Heart left ventricle (tissue), 13 donors: ENCODE measurements at regions not wholly inside any gene's neighbourhood (a gene's known extent, or its start where the extent isn't known, plus 50 kb on each side); places are given as distances from the start of the nearest gene placed in this dataset.

Source experiments
- POLR2A ChIP-seq, 2 donors: fragments of 450-650 bp; IDR thresholded peaks; one replicate each; pipeline ENCODE4 v1.6.1; 2017; ENCODE audit warnings: antibody characterized with exemption in 2 of 2, mild to moderate bottlenecking in 2 of 2, moderate library complexity in 2 of 2
- TF ChIP-seq, protein P1 (sequence below), 12 donors: fragments of 200-600 bp; sonication (generic) in 4 of 12; IDR thresholded peaks; one replicate each; pipeline versions ENCODE4 v1.5.0 to v1.8.0; 2018 to 2022; ENCODE audit warnings: antibody characterized with exemption in 12 of 12, mild to moderate bottlenecking in 5 of 12
- donor health status: ischemic (EF 13 %, LVEDD 7.1; RV severe dilation, severe dysfunction).
- donor health status: DM: no; HTN: yes; CAD: no.
- donor health status: DM: no; HTN: no; CAD: no.
- donor health status: ischemic (EF 25% LVEDD 6.9; RV normal size, moderate dysfunction).
- donor health status: ischemic (EF 25% LVEDD 5.7; RV mildly dilated, moderate dysfunction).
- donor health status: ischemic (EF 35%, LVEDD 5.7; RV mildly dilated, moderate dysfunction).
- donor health status: nonischemic (EF 11% LVEDD 7.7; RV severe dilation, severe dysfunction).
- donor health status: DM: yes; HTN: yes; CAD: no.
- donor health status: PGD.
- donor health status: ischemic (EF 29% LVEDD 5.4; RV normal size, mild dysfunction).
- donor health status: nonischemic (EF 23%, LVEDD 6.1; RV moderate dilation, normal function).

DNA sequence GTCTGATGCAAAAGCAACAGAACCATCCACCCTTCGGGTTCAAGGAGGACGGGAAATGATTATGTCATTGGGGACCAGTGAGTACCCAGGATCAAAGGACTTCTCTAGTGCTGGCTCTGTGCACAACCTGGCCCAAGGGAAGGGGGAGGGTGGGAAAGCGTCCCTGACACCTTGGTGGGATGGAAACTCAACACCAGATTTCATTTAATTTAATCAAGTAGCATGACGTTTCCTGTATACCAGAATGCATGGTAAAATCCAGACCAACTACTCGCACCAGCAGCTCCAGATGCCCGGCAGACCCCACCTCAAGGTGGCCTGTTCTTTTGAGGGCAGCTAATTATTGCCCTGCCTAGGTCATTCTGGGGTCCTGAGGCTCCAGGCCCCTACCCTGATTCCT is 385.1 kb downstream of the CADM1 start:
- TF ChIP-seq, protein P1, sequence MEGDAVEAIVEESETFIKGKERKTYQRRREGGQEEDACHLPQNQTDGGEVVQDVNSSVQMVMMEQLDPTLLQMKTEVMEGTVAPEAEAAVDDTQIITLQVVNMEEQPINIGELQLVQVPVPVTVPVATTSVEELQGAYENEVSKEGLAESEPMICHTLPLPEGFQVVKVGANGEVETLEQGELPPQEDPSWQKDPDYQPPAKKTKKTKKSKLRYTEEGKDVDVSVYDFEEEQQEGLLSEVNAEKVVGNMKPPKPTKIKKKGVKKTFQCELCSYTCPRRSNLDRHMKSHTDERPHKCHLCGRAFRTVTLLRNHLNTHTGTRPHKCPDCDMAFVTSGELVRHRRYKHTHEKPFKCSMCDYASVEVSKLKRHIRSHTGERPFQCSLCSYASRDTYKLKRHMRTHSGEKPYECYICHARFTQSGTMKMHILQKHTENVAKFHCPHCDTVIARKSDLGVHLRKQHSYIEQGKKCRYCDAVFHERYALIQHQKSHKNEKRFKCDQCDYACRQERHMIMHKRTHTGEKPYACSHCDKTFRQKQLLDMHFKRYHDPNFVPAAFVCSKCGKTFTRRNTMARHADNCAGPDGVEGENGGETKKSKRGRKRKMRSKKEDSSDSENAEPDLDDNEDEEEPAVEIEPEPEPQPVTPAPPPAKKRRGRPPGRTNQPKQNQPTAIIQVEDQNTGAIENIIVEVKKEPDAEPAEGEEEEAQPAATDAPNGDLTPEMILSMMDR (IDR thresholded peaks at IDR 0.05), result no peak
- TF ChIP-seq POLR2A (IDR thresholded peaks at IDR 0.05), result no peak
